ENCODE measurements at regions not wholly inside any gene's neighbourhood (a gene's known extent, or its start where the extent isn't known, plus 50 kb on each side); places are given as distances from the start of the nearest gene placed in this dataset.

DNA sequence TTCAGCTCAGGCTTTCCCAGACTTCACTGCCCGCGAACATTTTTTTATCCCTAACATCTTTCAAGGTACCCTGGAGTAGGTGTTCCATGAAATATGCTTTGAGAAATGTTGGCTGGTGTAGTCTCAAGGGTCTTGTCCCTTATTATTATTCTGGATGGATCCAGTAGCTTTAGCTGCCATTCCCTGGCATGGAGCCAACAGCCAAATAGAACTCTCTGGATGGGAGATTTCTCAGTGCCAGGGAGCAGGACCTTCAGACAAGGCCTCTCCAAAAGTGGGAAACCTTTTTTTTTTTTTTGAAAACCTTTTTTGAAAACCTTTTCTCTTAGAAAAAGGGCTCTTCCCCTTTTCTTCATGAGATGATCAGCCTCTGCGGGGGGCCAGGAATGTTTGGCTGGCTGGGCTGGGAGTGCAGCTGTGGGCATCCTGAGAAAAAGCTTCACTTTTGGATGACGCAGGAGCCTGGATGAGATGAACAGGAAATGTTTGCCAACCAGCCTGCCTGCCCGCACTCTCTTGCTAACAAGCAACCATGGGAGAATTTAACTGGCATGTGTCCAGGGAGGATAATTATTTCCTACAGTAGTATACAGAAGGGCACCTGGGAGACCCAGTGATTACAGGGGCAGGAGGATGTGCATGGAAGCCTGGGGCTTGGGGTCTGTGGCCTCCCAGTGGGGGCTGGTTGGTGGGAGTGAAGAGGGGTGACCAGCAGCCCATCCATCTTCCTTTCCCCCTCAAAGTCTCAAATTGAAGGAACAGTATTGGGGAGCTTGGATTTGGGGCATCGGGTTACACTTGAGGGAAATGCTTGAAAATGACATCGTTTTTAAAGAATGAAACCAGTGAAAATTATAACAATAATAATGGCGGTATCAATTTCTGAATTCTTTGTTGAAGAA, 109.1 kb upstream of the LRIG1 start:
- TF ChIP-seq, protein P1, sequence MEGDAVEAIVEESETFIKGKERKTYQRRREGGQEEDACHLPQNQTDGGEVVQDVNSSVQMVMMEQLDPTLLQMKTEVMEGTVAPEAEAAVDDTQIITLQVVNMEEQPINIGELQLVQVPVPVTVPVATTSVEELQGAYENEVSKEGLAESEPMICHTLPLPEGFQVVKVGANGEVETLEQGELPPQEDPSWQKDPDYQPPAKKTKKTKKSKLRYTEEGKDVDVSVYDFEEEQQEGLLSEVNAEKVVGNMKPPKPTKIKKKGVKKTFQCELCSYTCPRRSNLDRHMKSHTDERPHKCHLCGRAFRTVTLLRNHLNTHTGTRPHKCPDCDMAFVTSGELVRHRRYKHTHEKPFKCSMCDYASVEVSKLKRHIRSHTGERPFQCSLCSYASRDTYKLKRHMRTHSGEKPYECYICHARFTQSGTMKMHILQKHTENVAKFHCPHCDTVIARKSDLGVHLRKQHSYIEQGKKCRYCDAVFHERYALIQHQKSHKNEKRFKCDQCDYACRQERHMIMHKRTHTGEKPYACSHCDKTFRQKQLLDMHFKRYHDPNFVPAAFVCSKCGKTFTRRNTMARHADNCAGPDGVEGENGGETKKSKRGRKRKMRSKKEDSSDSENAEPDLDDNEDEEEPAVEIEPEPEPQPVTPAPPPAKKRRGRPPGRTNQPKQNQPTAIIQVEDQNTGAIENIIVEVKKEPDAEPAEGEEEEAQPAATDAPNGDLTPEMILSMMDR (IDR thresholded peaks at IDR 0.05 in 8 of 11, conservative IDR thresholded peaks at IDR 0.05 in 3 of 11): no peak
- TF ChIP-seq POLR2A (IDR thresholded peaks at IDR 0.05) (no peak), POLR2AphosphoS5 (IDR thresholded peaks at IDR 0.05) (no peak)

Data from spleen (tissue), 7 donors.